ENCODE measurements at regions not wholly inside any gene's neighbourhood (a gene's known extent, or its start where the extent isn't known, plus 50 kb on each side); places are given as distances from the start of the nearest gene placed in this dataset.

DNA sequence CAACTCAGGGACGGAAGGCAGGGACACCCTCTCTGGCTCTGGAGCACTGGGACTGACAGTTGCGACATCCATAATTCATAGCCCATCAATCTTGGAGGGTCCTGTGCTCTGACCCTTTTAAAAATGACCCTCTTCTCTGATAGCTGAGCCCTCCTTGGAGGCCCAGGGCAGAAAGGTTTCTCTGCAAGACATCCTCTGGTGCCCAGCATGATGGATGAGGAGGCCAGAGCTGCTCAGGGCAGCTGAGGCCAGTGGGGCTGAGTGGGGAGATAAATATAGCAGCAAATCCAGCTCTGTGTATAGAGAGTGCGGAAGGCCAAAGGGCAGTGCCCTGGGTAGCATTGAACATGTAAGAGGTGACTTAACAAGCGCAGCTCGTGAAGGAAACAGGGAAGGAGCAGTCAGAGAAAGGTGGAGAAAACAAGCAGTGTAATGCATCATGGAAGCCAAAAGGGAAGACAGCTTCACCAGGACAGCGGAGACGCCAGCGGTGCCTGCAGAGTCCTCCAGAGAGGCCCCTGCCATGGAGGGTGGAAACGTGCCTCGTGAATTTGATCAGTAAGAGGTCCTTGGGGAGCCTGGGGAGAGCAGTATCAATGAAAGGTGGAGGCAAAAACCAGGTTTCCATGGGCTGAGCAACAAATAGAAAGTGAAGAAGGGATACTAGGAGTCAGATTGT lies 50.4 kb upstream of the FMOD start:
- DNase-seq (ENCODE audit: extremely low read depth, low read depth): no peak
- H3K4me3 ChIP-seq (replicated peaks; ENCODE audit: low read depth, low read length): no peak overlapping the region
- TF ChIP-seq, protein P1, sequence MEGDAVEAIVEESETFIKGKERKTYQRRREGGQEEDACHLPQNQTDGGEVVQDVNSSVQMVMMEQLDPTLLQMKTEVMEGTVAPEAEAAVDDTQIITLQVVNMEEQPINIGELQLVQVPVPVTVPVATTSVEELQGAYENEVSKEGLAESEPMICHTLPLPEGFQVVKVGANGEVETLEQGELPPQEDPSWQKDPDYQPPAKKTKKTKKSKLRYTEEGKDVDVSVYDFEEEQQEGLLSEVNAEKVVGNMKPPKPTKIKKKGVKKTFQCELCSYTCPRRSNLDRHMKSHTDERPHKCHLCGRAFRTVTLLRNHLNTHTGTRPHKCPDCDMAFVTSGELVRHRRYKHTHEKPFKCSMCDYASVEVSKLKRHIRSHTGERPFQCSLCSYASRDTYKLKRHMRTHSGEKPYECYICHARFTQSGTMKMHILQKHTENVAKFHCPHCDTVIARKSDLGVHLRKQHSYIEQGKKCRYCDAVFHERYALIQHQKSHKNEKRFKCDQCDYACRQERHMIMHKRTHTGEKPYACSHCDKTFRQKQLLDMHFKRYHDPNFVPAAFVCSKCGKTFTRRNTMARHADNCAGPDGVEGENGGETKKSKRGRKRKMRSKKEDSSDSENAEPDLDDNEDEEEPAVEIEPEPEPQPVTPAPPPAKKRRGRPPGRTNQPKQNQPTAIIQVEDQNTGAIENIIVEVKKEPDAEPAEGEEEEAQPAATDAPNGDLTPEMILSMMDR (IDR thresholded peaks at IDR 0.05; ENCODE audit: low read depth, low read length, missing control alignments): no peak

DNA sequence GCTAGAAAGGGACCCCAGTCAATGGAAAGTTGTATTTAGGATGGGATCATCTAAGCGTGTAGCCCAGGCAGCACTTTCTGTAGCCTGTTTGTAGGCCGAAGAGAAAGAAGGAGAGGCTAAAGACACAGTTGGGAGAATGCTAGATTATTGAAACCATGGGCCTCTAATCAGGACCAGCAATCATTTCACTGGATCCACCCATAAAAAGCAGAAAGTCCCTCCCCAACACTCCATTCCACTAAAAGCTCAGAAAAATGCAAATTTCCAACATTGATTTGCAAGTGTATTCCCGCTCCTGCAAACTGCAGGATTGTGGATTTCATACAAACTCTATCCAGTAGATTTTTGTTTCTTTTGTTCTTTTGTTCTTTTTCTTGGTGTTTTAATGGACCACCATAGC lies 51.2 kb upstream of the FMOD start:
- TF ChIP-seq, protein P1 (IDR thresholded peaks at IDR 0.05; ENCODE audit: low read depth, low read length, missing control alignments): no peak
- no peak for DNase-seq (ENCODE audit: extremely low read depth, low read depth)
- H3K4me3 ChIP-seq (replicated peaks; ENCODE audit: low read depth, low read length): no peak overlapping the region

DNA sequence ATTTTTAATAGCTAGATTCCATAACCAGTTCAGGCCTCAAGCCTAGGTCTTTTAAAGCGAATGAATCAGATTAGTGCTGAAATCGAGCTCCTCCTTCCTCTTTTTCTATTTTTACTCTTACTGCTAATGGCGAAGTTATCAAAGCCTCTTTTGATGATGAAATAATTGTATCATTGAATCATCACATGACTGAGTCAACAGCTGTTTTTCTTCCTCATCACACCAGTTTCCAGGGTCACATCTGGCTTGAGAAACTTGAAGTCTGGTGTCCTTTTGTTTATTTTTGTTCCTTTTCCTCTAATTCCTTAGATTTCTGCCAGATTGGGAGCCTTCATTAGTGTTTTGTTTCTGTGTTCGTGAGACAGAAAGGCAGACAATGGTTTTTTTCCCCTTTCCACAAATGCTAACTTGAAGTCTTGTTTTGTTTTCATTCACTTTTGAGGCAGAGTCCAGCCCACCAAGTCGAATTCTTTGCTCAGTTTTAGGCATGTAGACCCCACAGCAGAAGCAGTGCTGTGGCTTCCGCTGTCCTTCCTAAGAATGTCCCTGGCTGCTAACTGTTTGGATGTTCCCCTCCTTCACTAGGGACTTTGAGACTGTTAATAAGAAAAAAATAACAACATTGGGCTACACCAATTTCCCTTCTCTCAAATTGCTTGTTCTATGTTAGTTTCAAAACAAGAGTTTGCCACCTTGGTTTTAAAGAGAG lies 51.9 kb upstream of the FMOD start:
- peak; percentile 63 for DNase-seq (ENCODE audit: extremely low read depth, low read depth)
- H3K4me3 ChIP-seq (replicated peaks; ENCODE audit: low read depth, low read length): no peak overlapping the region
- TF ChIP-seq, protein P1 (IDR thresholded peaks at IDR 0.05; ENCODE audit: low read depth, low read length, missing control alignments): no peak

DNA sequence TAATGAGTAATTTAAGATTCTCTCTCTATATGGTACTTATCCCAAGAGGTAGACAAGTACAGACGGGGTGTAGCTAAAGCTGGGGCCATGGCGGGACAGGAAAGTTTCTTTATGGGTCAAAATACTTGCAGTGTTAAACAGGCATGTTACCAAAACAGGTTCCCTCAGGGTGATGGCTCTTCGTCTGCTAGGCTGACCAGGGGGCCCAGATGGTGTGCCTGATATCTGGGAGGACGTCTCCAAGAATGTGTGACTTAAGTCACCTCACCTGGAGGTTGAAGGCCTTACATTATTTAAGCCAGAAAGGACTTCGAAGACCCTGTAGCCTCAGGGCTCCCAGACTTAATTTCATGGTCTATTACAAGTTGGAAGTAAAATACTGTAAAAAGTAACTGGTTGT lies 52.7 kb upstream of the FMOD start:
- no peak for DNase-seq (ENCODE audit: extremely low read depth, low read depth)
- TF ChIP-seq, protein P1 (IDR thresholded peaks at IDR 0.05; ENCODE audit: low read depth, low read length, missing control alignments): no peak
- no peak overlapping the region for H3K4me3 ChIP-seq (replicated peaks; ENCODE audit: low read depth, low read length)

DNA sequence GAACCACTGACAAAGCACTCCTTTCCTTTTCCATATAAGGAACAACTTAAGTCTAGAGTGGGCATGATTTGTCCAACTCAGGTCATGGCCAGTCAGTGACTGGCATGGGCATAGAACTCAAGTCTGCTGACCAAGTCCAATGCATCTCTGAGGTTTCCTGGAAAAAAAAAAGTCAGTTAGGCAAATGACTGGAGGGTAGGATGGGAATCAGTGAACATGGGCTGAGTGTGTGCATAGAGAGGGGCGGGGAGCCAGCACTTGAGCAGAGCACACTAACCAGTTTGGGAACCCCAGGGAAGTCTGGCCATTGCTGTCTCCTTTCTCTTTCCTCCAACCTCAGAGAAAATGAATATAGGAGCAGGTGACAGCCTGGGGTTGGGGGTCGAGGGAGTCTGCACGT lies 53.6 kb upstream of the FMOD start:
- H3K4me3 ChIP-seq (replicated peaks; ENCODE audit: low read depth, low read length): no peak overlapping the region
- no peak for DNase-seq (ENCODE audit: extremely low read depth, low read depth)
- TF ChIP-seq, protein P1 (IDR thresholded peaks at IDR 0.05; ENCODE audit: low read depth, low read length, missing control alignments): no peak

DNA sequence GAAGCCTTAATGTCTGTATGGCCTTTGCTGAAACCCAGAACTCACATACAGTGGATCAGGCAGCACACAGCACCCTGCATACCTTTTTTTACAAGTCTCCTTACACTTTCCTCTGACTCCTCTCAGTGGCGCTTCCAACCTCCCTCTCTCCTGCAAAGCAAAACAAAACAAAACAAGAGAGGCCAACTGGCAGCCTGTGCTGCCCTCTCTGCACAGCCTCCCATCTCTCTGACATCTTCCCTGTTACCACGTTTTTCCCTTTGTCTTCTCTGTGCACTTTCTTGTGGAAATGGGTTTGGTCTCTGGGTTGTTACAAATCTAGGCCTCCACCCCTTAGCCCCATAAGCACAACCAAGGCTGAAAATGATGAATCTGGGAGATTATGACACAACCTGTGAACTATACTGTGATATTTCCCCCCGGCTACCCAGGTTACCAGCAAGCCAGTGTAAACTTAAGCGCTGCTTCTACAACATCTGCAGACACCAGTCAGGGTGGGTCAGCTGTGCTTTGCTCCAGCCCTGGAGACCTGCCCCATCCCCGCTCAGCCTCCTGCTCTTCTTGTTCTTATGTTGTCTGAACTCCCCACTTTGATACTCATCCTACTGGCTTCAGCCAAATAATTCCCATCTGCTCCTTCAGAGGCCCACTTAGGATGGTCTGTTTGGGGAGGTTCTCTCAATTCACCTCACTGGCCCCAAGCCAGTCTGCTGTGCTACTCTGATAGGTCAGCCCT lies 54.9 kb upstream of the FMOD start:
- TF ChIP-seq, protein P1 (IDR thresholded peaks at IDR 0.05; ENCODE audit: low read depth, low read length, missing control alignments): no peak
- no peak for DNase-seq (ENCODE audit: extremely low read depth, low read depth)
- H3K4me3 ChIP-seq (replicated peaks; ENCODE audit: low read depth, low read length): no peak overlapping the region

Data from HFF-Myc (cell line).